Endothelial cell of umbilical vein (primary cell): ENCODE measurements at regions not wholly inside any gene's neighbourhood (a gene's known extent, or its start where the extent isn't known, plus 50 kb on each side); places are given as distances from the start of the nearest gene placed in this dataset.

Experiments used
- BruUV-seq: library from RNA; stranded (reverse); fragments of 400-500 nt; replicated peaks from 2 replicates; lab custom pipeline; 2021; lab: Mats Ljungman, UMichigan
- CTCF ChIA-PET: fragments of 300-600, 350-600 bp; sonication (Branson Sonifier 250); formaldehyde crosslinking; loops from one replicate; lab custom pipeline; 2021; ENCODE audit warnings: antibody characterized with exemption, inconsistent platforms; lab: Charles Lee
- POLR2A ChIA-PET: fragments of 300-600, 350-600 bp; sonication (Branson Sonifier 250); formaldehyde crosslinking; loops from one replicate; lab custom pipeline; 2021; ENCODE audit warnings: antibody characterized with exemption, inconsistent platforms; lab: Charles Lee
- DNase-seq: peaks from one replicate; pipeline ENCODE4 v3.0.0-alpha.2; 2011; ENCODE audit warnings: low read depth, low spot score
- FAIRE-seq: peaks from 2 replicates; lab custom pipeline; 2011; peaks lifted over from hg19 to GRCh38; lab: Jason Lieb, UNC
- H2AFZ ChIP-seq: 2 replicates; pipeline ENCODE4 v1.6.0; 2012; ENCODE audit warnings: low read depth, low read length, control low read depth, inconsistent platforms
- H3K27ac ChIP-seq: 2 replicates; pipeline ENCODE4 v1.5.1; 2011; ENCODE audit warnings: low read depth, mild to moderate bottlenecking, control low read depth, low read length, moderate library complexity; ENCODE audit not compliant: insufficient read depth
- H3K27me3 ChIP-seq, 2 experiments: 2 replicates each; pipeline versions ENCODE4 v1.6.0 to v1.6.1; 2011; ENCODE audit warnings: low read length in 2 of 2, mixed read lengths in 1 of 2; ENCODE audit not compliant: control insufficient read depth in 2 of 2, insufficient read depth in 2 of 2
- H3K36me3 ChIP-seq, 2 experiments: 2 replicates in 1 of 2; 3 replicates in 1 of 2; pipeline ENCODE4 v1.5.1; 2011; ENCODE audit warnings: low read length in 2 of 2, mild to moderate bottlenecking in 1 of 2, moderate library complexity in 1 of 2; ENCODE audit not compliant: control insufficient read depth in 2 of 2, insufficient read depth in 2 of 2; ENCODE audit errors: extremely low read depth in 1 of 2
- H3K4me1 ChIP-seq: 3 replicates; pipeline ENCODE4 v1.5.1; 2011; ENCODE audit warnings: mild to moderate bottlenecking, low read length; ENCODE audit not compliant: control insufficient read depth, insufficient read depth; ENCODE audit errors: extremely low read depth
- H3K4me2 ChIP-seq: 2 replicates; pipeline ENCODE4 v1.6.1; 2011; ENCODE audit warnings: low read length, control low read depth, mixed read lengths; ENCODE audit not compliant: insufficient read depth
- H3K4me3 ChIP-seq, 3 experiments: fragments of 200-600 bp in 1 of 3; sonication (generic), shearing (Covaris generic) in 1 of 3; replicated peaks in 1 of 3; 2 replicates each; pipeline ENCODE4 v1.5.1; 2011 to 2016; ENCODE audit warnings: control low read depth in 3 of 3, low read length in 3 of 3, mild to moderate bottlenecking in 2 of 3, inconsistent platforms in 1 of 3, low read depth in 1 of 3, moderate library complexity in 1 of 3; ENCODE audit not compliant: insufficient read depth in 1 of 3
- H3K79me2 ChIP-seq: 2 replicates; pipeline ENCODE4 v1.6.0; 2012; ENCODE audit warnings: low read length, inconsistent platforms; ENCODE audit not compliant: control insufficient read depth, insufficient read depth
- H3K9ac ChIP-seq: replicated peaks from 2 replicates; pipeline ENCODE3; 2011; ENCODE audit warnings: low read length, control low read depth; ENCODE audit not compliant: insufficient read depth; ENCODE audit errors: extremely low read depth
- H3K9me1 ChIP-seq: replicated peaks from 3 replicates; pipeline ENCODE4 v1.6.0; 2011; ENCODE audit warnings: mild to moderate bottlenecking, low read length; ENCODE audit not compliant: control insufficient read depth, insufficient read depth; ENCODE audit errors: extremely low read depth
- H3K9me3 ChIP-seq: replicated peaks from 2 replicates; pipeline ENCODE4 v1.5.1; 2012; ENCODE audit warnings: low read length, inconsistent platforms; ENCODE audit not compliant: control insufficient read depth, insufficient read depth
- H4K20me1 ChIP-seq: replicated peaks from 2 replicates; pipeline ENCODE3; 2011; ENCODE audit warnings: mild to moderate bottlenecking, low read length; ENCODE audit not compliant: control insufficient read depth, insufficient read depth; ENCODE audit errors: extremely low read depth
- EZH2 ChIP-seq: IDR thresholded peaks from 2 replicates; pipeline ENCODE4 v1.6.1; 2012; ENCODE audit warnings: borderline replicate concordance, low read depth, mild to moderate bottlenecking, moderate library complexity, low read length, inconsistent platforms; ENCODE audit not compliant: severe bottlenecking
- FOS ChIP-seq: IDR thresholded peaks from 2 replicates; pipeline ENCODE4 v1.6.1; 2011; ENCODE audit warnings: mild to moderate bottlenecking, low read length, moderate library complexity, borderline replicate concordance; ENCODE audit not compliant: insufficient read depth
- GATA2 ChIP-seq: IDR thresholded peaks from 2 replicates; pipeline ENCODE4 v1.7.0; 2011; ENCODE audit warnings: low read depth, mild to moderate bottlenecking, moderate library complexity, mixed read lengths, low read length; ENCODE audit not compliant: insufficient read length, insufficient read depth
- JUN ChIP-seq: IDR thresholded peaks from 2 replicates; pipeline ENCODE4 v1.6.1; 2011; ENCODE audit warnings: borderline replicate concordance, low read depth; ENCODE audit not compliant: insufficient read length, insufficient read depth
- MYC ChIP-seq: IDR thresholded peaks from one replicate; pipeline ENCODE4 v1.6.1; 2011; ENCODE audit warnings: mild to moderate bottlenecking, low read depth, low read length
- POLR2A ChIP-seq: IDR thresholded peaks from 2 replicates; pipeline ENCODE4 v1.6.1; 2012; ENCODE audit warnings: low read depth, mild to moderate bottlenecking, control low read depth, low read length
- POLR2AphosphoS5 ChIP-seq: IDR thresholded peaks from 2 replicates; pipeline ENCODE4 v1.6.1; 2012; ENCODE audit warnings: low read depth, mild to moderate bottlenecking, control low read depth, low read length, moderate library complexity; ENCODE audit not compliant: insufficient read depth
- dilution Hi-C: fragments of 300-500 bp; cut with MboI; formaldehyde crosslinking; loops from one replicate; pipeline ENCODE4 v1.15.0; 2019; ENCODE audit warnings: low sequenced_read_pairs; ENCODE audit not compliant: extremely low pct_ligation_motif_present
- intact Hi-C: fragments of 100-400 bp; cut with micrococcal nuclease; formaldehyde crosslinking; loops from one replicate; pipeline ENCODE4 v1.10.0; 2022
- TF ChIP-seq, protein P1 (sequence below): IDR thresholded peaks from 2 replicates; pipeline ENCODE4 v1.6.1; 2011; ENCODE audit not compliant: insufficient read depth, insufficient read length
- TF ChIP-seq, protein P2 (sequence below), 2 donors: IDR thresholded peaks; 1 replicate in 1 of 2; 2 replicates in 1 of 2; pipeline ENCODE4 v1.5.1; 2011; ENCODE audit warnings: low read length in 2 of 2, mild to moderate bottlenecking in 2 of 2, moderate library complexity in 2 of 2, control low read depth in 1 of 2, inconsistent platforms in 1 of 2, low read depth in 1 of 2; ENCODE audit not compliant: insufficient read depth in 1 of 2; ENCODE audit errors: extremely low read depth in 1 of 2

DNA sequence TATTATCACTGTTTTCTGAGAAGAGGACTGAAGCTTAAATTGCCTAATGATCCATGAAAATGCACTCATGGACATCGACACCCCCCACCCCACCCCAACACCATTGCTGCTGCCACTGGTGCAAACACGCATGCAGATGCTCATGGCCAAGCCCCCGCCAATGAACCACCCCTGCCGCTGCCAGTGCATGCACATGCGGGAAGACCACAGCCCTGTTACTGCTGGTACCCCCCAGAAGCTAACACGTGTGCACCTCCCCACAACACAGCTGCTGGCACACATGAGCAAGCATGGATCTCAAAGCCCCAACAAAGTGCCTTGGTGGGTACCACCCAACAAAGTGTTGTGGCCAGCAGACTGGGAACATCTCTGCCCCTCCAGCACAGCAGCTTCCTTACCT, 594.1 kb upstream of the FAT1 start:
- H3K9me1 ChIP-seq = no peaks in the 10 kb centered on the region
- DNase-seq (no peak), FAIRE-seq (no peak)
- H2AFZ ChIP-seq = no peak overlapping the region
- CTCF ChIA-PET = no interaction called here
- intact Hi-C loops = no loop called here
- H3K27me3 ChIP-seq = no peaks in the 10 kb centered on the region
- H3K79me2 ChIP-seq = no peaks in the 10 kb centered on the region
- H3K9ac ChIP-seq = no peak overlapping the region
- dilution Hi-C loops = no loop called here
- no peak overlapping the region for H3K4me2 ChIP-seq
- H3K4me3 ChIP-seq = no peak overlapping the region
- H4K20me1 ChIP-seq = no peaks in the 10 kb centered on the region
- TF ChIP-seq, protein P1, sequence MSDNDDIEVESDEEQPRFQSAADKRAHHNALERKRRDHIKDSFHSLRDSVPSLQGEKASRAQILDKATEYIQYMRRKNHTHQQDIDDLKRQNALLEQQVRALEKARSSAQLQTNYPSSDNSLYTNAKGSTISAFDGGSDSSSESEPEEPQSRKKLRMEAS = no peak
- no peak for TF ChIP-seq POLR2AphosphoS5
- TF ChIP-seq GATA2 = no peak
- TF ChIP-seq JUN = no peak
- TF ChIP-seq EZH2 = no peak
- TF ChIP-seq POLR2A = no peak
- TF ChIP-seq, protein P2, sequence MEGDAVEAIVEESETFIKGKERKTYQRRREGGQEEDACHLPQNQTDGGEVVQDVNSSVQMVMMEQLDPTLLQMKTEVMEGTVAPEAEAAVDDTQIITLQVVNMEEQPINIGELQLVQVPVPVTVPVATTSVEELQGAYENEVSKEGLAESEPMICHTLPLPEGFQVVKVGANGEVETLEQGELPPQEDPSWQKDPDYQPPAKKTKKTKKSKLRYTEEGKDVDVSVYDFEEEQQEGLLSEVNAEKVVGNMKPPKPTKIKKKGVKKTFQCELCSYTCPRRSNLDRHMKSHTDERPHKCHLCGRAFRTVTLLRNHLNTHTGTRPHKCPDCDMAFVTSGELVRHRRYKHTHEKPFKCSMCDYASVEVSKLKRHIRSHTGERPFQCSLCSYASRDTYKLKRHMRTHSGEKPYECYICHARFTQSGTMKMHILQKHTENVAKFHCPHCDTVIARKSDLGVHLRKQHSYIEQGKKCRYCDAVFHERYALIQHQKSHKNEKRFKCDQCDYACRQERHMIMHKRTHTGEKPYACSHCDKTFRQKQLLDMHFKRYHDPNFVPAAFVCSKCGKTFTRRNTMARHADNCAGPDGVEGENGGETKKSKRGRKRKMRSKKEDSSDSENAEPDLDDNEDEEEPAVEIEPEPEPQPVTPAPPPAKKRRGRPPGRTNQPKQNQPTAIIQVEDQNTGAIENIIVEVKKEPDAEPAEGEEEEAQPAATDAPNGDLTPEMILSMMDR (IDR thresholded peaks at IDR 0.05; ENCODE audit: extremely low read depth in 1 of 2, insufficient read depth in 1 of 2, low read depth in 1 of 2, low read length in 2 of 2) = no peak
- no peak for TF ChIP-seq FOS
- no peak for TF ChIP-seq MYC
- peaks cover 9% of the 10 kb centered on the region for H3K9me3 ChIP-seq
- H3K4me1 ChIP-seq = no peaks in the 10 kb centered on the region
- H3K27ac ChIP-seq = no peak overlapping the region
- no TSS peak for BruUV-seq
- POLR2A ChIA-PET = no interaction called here
- no peaks in the 10 kb centered on the region for H3K36me3 ChIP-seq
